ENCODE measurements at regions not wholly inside any gene's neighbourhood (a gene's known extent, or its start where the extent isn't known, plus 50 kb on each side); places are given as distances from the start of the nearest gene placed in this dataset.

- peak; percentile 16 for DNase-seq
Observed at GRCh38 chr2:177093371-177093770, 119.2 kb upstream of the HNRNPA3 start.

- DNase-seq = peak; percentile 57
Observed at GRCh38 chr2:177098001-177098613, 114.5 kb upstream of the HNRNPA3 start.

- DNase-seq = no peak
Observed at GRCh38 chr2:177101930-177102329, 110.7 kb upstream of the HNRNPA3 start.

- peak; percentile 22 for DNase-seq
Observed at GRCh38 chr2:177106212-177106611, 106.4 kb upstream of the HNRNPA3 start.

- DNase-seq = no peak
Observed at GRCh38 chr2:177108890-177109289, 103.7 kb upstream of the HNRNPA3 start.

GRCh38 chr2:177114712-177115111, 97.9 kb upstream of the HNRNPA3 start:
- no peak for DNase-seq

GRCh38 chr2:177117755-177118154, 94.8 kb upstream of the HNRNPA3 start:
- peak; percentile 46 for DNase-seq

GRCh38 chr2:177118636-177119035, 94.0 kb upstream of the HNRNPA3 start:
- DNase-seq = no peak

- DNase-seq = no peak
Observed at GRCh38 chr2:177119099-177119498, 93.5 kb upstream of the HNRNPA3 start.

GRCh38 chr2:177123048-177123447, 89.5 kb upstream of the HNRNPA3 start:
- DNase-seq = peak; percentile 10

- DNase-seq = no peak
Observed at GRCh38 chr2:177124371-177124770, 88.2 kb upstream of the HNRNPA3 start.

- DNase-seq = no peak
Observed at GRCh38 chr2:177127821-177128220, 84.8 kb upstream of the HNRNPA3 start.

- DNase-seq = no peak
Observed at GRCh38 chr2:177129610-177130009, 83.0 kb upstream of the HNRNPA3 start.

GRCh38 chr2:177131858-177132257, 80.7 kb upstream of the HNRNPA3 start:
- no peak for DNase-seq

- no peak for DNase-seq
Observed at GRCh38 chr2:177138823-177139222, 73.8 kb upstream of the HNRNPA3 start.

GRCh38 chr2:177141866-177142265, 70.7 kb upstream of the HNRNPA3 start:
- no peak for DNase-seq

- DNase-seq = no peak
Observed at GRCh38 chr2:177143444-177143843, 69.2 kb upstream of the HNRNPA3 start.

- DNase-seq = peak; percentile 81
Observed at GRCh38 chr2:177147093-177147694, 65.4 kb upstream of the HNRNPA3 start.

- DNase-seq = no peak
Observed at GRCh38 chr2:177147834-177148445, 64.7 kb upstream of the HNRNPA3 start.

- DNase-seq = peak; percentile 89
Observed at GRCh38 chr2:177148477-177149154, 64.0 kb upstream of the HNRNPA3 start.

- DNase-seq = no peak
Observed at GRCh38 chr2:177149155-177149503, 63.5 kb upstream of the HNRNPA3 start.

GRCh38 chr2:177153805-177154204, 58.8 kb upstream of the HNRNPA3 start:
- DNase-seq = no peak

GRCh38 chr2:177154809-177155208, 57.8 kb upstream of the HNRNPA3 start:
- no peak for DNase-seq

GRCh38 chr2:177155631-177156030, 57.0 kb upstream of the HNRNPA3 start:
- no peak for DNase-seq
